Neutrophil (primary cell): ENCODE measurements at regions not wholly inside any gene's neighbourhood (a gene's known extent, or its start where the extent isn't known, plus 50 kb on each side); places are given as distances from the start of the nearest gene placed in this dataset.

ENCODE experiments used
- H3K27ac ChIP-seq: fragments of 200-600 bp; sonication (generic); 2 replicates; pipeline ENCODE4 v1.5.1; 2016; ENCODE audit warnings: mild to moderate bottlenecking, moderate library complexity
- H3K27me3 ChIP-seq: fragments of 200-600 bp; sonication (generic); 2 replicates; pipeline ENCODE4 v1.6.0; 2016; ENCODE audit warnings: mild to moderate bottlenecking
- H3K36me3 ChIP-seq: fragments of 200-600 bp; sonication (generic); 2 replicates; pipeline ENCODE4 v1.5.1; 2017
- H3K4me1 ChIP-seq, 2 experiments: fragments of 200-600 bp in 1 of 2; sonication (generic) in 1 of 2; 1 replicate in 1 of 2; 2 replicates in 1 of 2; pipeline versions ENCODE4 v1.5.1 to v1.6.1; 2013 to 2016; ENCODE audit warnings: low read depth in 1 of 2, low read length in 1 of 2, mild to moderate bottlenecking in 1 of 2, moderate library complexity in 1 of 2; ENCODE audit not compliant: control insufficient read depth in 1 of 2, insufficient read depth in 1 of 2
- H3K4me3 ChIP-seq, 2 experiments: fragments of 200-600 bp in 1 of 2; sonication (generic) in 1 of 2; 1 replicate in 1 of 2; 2 replicates in 1 of 2; pipeline ENCODE4 v1.5.1; 2013 to 2016; ENCODE audit warnings: low read depth in 1 of 2, low read length in 1 of 2, mild to moderate bottlenecking in 1 of 2, moderate library complexity in 1 of 2
- H3K9me3 ChIP-seq: fragments of 200-600 bp; sonication (generic); 2 replicates; pipeline ENCODE4 v1.5.1; 2016
- TF ChIP-seq, protein P1 (sequence below): fragments of 200-600 bp; sonication (generic); IDR thresholded peaks from 2 replicates; pipeline ENCODE4 v1.5.1; 2016; ENCODE audit warnings: antibody characterized with exemption

DNA sequence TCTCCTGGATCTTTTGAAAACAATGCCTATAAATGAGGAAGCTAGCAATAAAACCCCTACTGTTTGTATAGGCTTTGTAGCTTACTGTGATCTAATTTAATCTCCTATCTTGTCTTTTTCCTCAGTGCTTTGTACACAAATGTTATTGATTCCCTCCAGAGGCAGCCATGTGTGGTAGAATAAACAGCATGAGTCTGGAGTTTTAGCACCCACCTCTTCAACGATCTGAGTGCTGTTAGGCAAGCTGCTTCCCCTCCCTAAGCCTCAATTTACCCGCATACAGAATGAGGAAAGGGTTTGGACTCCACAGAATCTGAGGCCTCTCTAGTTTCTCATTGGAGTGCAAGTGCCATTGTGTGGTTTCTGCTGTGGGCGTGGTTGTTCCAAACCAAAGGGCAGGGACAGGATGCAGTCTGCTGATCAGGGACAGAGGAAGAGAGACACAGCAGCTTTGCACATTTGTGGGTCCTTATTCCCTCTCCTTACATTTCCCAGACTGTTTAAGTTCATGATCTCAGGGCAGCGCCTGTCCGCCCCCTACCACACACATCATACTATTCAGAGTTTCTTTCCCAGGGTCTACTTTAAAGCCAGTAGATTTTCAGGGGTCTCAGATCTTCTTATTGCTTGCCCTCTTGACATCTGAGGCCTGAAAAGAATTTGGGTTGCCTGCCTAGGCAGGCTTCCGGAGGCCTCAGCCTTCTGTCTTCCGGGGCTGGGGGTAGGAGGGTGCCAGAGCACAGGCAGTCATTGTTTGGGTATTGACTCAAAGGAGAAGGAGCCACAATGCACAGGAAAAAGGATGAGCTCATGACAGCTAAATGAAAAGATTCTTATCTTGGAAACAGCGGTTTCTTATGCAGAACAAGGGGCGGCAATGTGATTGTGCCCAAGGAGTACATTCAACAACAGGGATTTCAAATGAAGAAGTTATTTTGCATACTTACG is 114.9 kb upstream of the TEX13D start:
- Histone ChIP-seq H3K4me1 (peaks cover 17 to 20% of the 10 kb centered on the region in 2 experiments), H3K27me3 (no peaks in the 10 kb centered on the region), H3K27ac (no peak overlapping the region), H3K36me3 (no peaks in the 10 kb centered on the region), H3K9me3 (no peaks in the 10 kb centered on the region), H3K4me3 (no peak overlapping the region)
- TF ChIP-seq, protein P1, sequence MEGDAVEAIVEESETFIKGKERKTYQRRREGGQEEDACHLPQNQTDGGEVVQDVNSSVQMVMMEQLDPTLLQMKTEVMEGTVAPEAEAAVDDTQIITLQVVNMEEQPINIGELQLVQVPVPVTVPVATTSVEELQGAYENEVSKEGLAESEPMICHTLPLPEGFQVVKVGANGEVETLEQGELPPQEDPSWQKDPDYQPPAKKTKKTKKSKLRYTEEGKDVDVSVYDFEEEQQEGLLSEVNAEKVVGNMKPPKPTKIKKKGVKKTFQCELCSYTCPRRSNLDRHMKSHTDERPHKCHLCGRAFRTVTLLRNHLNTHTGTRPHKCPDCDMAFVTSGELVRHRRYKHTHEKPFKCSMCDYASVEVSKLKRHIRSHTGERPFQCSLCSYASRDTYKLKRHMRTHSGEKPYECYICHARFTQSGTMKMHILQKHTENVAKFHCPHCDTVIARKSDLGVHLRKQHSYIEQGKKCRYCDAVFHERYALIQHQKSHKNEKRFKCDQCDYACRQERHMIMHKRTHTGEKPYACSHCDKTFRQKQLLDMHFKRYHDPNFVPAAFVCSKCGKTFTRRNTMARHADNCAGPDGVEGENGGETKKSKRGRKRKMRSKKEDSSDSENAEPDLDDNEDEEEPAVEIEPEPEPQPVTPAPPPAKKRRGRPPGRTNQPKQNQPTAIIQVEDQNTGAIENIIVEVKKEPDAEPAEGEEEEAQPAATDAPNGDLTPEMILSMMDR = no peak

DNA sequence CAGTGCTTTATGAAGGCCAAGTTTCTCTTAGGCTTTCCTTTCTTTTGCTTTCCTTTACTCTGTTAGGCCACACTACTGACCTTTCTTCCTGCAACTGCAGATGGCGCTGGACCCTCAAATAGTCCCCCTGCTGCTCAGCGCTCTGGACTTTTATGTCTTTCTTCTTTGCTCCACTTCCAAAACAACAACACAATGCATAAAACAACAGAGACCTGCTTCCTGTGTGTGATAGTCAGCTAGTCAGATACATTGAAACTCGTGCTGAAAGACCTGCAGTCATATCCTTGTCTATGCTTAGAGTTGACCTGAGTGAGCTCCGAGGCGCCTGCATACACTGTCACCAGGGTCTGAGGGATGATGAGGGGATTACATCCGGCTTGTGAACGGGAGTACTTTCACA is 108.9 kb upstream of the TEX13D start:
- H3K27ac ChIP-seq = no peak overlapping the region
- TF ChIP-seq, protein P1 = no peak

DNA sequence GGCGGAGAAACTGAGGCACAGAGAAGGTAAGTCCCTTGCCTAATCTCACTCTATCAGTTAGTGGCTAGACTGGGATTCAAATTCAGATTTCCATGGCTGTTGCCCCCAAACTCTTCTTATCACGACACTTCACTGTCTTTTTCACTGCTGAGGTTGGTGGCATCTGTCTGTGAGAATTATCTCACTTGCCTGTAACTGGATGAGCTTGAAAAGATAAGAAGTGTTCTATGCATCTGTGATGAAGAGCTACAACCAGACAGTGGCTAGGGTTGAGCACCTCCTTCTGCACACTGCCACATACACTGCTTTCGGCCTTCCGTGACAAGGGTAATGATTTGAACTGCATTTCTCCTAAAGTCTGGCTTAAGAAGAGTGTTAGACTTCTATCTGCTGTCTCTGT is 107.9 kb upstream of the TEX13D start:
- TF ChIP-seq, protein P1 = no peak
- H3K27me3 ChIP-seq = no peaks in the 10 kb centered on the region
- no peak overlapping the region for H3K27ac ChIP-seq
- H3K4me3 ChIP-seq = no peak overlapping the region
- H3K36me3 ChIP-seq = no peaks in the 10 kb centered on the region
- H3K4me1 ChIP-seq = no peaks in the 10 kb centered on the region
- no peaks in the 10 kb centered on the region for H3K9me3 ChIP-seq

More for the DNA sequence above, 108.9 kb upstream of the TEX13D start:
- H3K9me3 ChIP-seq = no peaks in the 10 kb centered on the region
- H3K27me3 ChIP-seq = no peaks in the 10 kb centered on the region
- no peaks in the 10 kb centered on the region for H3K36me3 ChIP-seq
- no peak overlapping the region for H3K4me3 ChIP-seq
- H3K4me1 ChIP-seq = peaks cover 1 to 4% of the 10 kb centered on the region in 2 experiments

DNA sequence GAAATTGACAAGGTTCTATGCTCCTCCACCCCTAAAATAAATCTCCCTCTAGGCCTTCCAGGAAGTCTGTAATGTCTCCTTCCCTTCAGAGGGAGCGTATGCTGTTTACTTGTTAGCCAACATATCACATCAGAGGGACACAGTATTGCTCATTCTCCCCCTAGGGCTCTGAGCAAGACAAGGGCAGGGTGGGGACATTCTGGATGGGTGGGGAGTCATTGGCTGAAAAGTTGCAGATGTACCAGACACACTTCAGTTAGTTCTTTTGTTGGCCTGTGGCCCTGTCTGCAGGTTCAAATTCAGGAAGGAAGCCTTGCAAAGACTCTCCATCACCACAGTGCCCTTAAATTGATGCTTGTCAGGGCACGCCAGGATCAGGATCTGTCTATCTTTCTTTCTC is 106.3 kb upstream of the TEX13D start:
- H3K4me1 ChIP-seq = no peaks in the 10 kb centered on the region
- H3K36me3 ChIP-seq = no peaks in the 10 kb centered on the region
- no peaks in the 10 kb centered on the region for H3K27me3 ChIP-seq
- TF ChIP-seq, protein P1 = no peak
- H3K27ac ChIP-seq = no peak overlapping the region
- no peak overlapping the region for H3K4me3 ChIP-seq
- no peaks in the 10 kb centered on the region for H3K9me3 ChIP-seq

DNA sequence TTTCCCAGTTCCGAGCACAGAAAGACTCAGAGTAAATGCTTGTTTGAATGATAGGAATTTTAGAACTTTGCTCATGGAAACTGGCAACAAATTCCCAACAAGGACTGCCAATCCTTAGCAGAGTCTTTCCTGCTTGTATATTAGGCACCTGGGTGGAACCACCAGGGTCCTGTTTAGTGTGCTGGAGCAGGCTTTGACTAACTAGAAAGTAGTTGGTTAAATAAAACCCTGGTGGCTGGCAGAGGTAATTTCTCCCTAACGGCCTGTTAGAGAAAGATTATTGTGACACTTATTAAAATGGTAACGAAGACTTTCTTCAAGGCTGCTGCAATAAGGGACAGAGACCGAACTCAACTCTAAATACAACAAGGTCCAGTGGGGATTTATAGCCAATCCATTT is 103.6 kb upstream of the TEX13D start:
- Histone ChIP-seq H3K4me1 (no peaks in the 10 kb centered on the region), H3K9me3 (no peaks in the 10 kb centered on the region), H3K27me3 (no peaks in the 10 kb centered on the region), H3K27ac (no peak overlapping the region), H3K4me3 (no peak overlapping the region), H3K36me3 (no peaks in the 10 kb centered on the region)
- TF ChIP-seq, protein P1 = no peak
